GM12878 (cell line): ENCODE measurements at regions not wholly inside any gene's neighbourhood (a gene's known extent, or its start where the extent isn't known, plus 50 kb on each side); places are given as distances from the start of the nearest gene placed in this dataset.

Source experiments
- ATAC-seq: fragments of 200-7000 bp; cut with Tn5 transposase; 3 replicates; pipeline ENCODE4 v1.9.1; 2020; ENCODE audit warnings: mild to moderate bottlenecking, moderate library complexity
- BruUV-seq: library from RNA; stranded (reverse); fragments of 400-500 nt; replicated peaks from 2 replicates; lab custom pipeline; 2021; lab: Mats Ljungman, UMichigan
- CTCF ChIA-PET: fragments of 300-600 bp; sonication (Branson Sonifier 250); formaldehyde crosslinking; extraction: SDS; loops from one replicate; lab custom pipeline; 2021; ENCODE audit warnings: inconsistent platforms; lab: Yijun Ruan, JAX
- POLR2A ChIA-PET: fragments of 350-600 bp; formaldehyde crosslinking; extraction: SDS; loops from one replicate; lab custom pipeline; 2021; ENCODE audit warnings: inconsistent platforms; lab: Charles Lee
- RAD21 ChIA-PET: fragments of 300-600 bp; sonication (Branson Sonifier 250); formaldehyde crosslinking; loops from one replicate; lab custom pipeline; 2023; ENCODE audit warnings: antibody characterized with exemption; ENCODE audit not compliant: unreplicated experiment; lab: Charles Lee
- SMC1A ChIA-PET: fragments of 300-600 bp; sonication (Branson Sonifier 250); formaldehyde crosslinking; loops from one replicate; lab custom pipeline; 2023; ENCODE audit not compliant: unreplicated experiment, uncharacterized antibody; lab: Charles Lee
- DNase-seq: peaks from one replicate; pipeline ENCODE4 v3.0.0-alpha.2; 2011; ENCODE audit warnings: low read depth, low spot score
- FAIRE-seq: peaks from 3 replicates; lab custom pipeline; 2011; peaks lifted over from hg19 to GRCh38; lab: Jason Lieb, UNC
- H2AFZ ChIP-seq: 2 replicates; pipeline ENCODE4 v1.6.0; 2011; ENCODE audit warnings: low read depth, low read length, control low read depth; ENCODE audit not compliant: control insufficient read depth
- H3K27ac ChIP-seq: 2 replicates; pipeline ENCODE4 v1.5.1; 2011; ENCODE audit warnings: control low read depth; ENCODE audit not compliant: control insufficient read depth, insufficient read depth
- H3K27me3 ChIP-seq, 2 experiments: replicated peaks in 1 of 2; 2 replicates each; pipeline versions ENCODE4 v1.6.0 to v1.6.1; 2011; ENCODE audit warnings: low read length in 1 of 2; ENCODE audit not compliant: control insufficient read depth in 2 of 2, insufficient read depth in 2 of 2
- H3K36me3 ChIP-seq, 2 experiments: 2 replicates each; pipeline ENCODE4 v1.5.1; 2011; ENCODE audit warnings: low read length in 1 of 2; ENCODE audit not compliant: control insufficient read depth in 2 of 2, insufficient read depth in 2 of 2
- H3K4me1 ChIP-seq: 2 replicates; pipeline ENCODE4 v1.6.1; 2011; ENCODE audit warnings: mild to moderate bottlenecking, low read length, moderate library complexity, mixed read lengths; ENCODE audit not compliant: control insufficient read depth, insufficient read depth
- H3K4me2 ChIP-seq: 2 replicates; pipeline ENCODE4 v1.6.0; 2011; ENCODE audit warnings: control low read depth; ENCODE audit not compliant: control insufficient read depth, insufficient read depth
- H3K4me3 ChIP-seq: fragments of 200-600 bp; sonication (generic); 2 replicates; pipeline ENCODE4 v1.5.1; 2016
- H3K79me2 ChIP-seq: 2 replicates; pipeline ENCODE4 v1.6.0; 2011; ENCODE audit warnings: low read length; ENCODE audit not compliant: control insufficient read depth, insufficient read depth
- H3K9ac ChIP-seq: 2 replicates; pipeline ENCODE4 v1.8.0; 2011; ENCODE audit warnings: low read length, control low read depth, mixed read lengths; ENCODE audit not compliant: control insufficient read depth, insufficient read depth
- H3K9me3 ChIP-seq: replicated peaks from 3 replicates; pipeline ENCODE4 v1.5.1; 2011; ENCODE audit warnings: mild to moderate bottlenecking, low read length; ENCODE audit not compliant: control insufficient read depth, insufficient read depth
- H4K20me1 ChIP-seq: 2 replicates; pipeline ENCODE4 v1.6.0; 2011; ENCODE audit not compliant: control insufficient read depth, insufficient read depth
- BCLAF1 ChIP-seq: fragments of 450-650 bp; IDR thresholded peaks from 2 replicates; pipeline ENCODE4 v1.6.1; 2017; ENCODE audit warnings: antibody characterized with exemption, mild to moderate bottlenecking, moderate library complexity
- CBX5 ChIP-seq: sonication (generic); IDR thresholded peaks from 2 replicates; pipeline ENCODE4 v1.6.1; 2016; ENCODE audit warnings: low read depth, moderate library complexity, mild to moderate bottlenecking, inconsistent platforms
- FOXM1 ChIP-seq: IDR thresholded peaks from 2 replicates; pipeline ENCODE4 v1.6.1; 2012; ENCODE audit warnings: low read depth, mild to moderate bottlenecking, inconsistent platforms, low read length, moderate library complexity
- MTA3 ChIP-seq: IDR thresholded peaks from 2 replicates; pipeline ENCODE4 v1.6.1; 2012; ENCODE audit warnings: low read length, inconsistent platforms, borderline replicate concordance
- PAX5 ChIP-seq: IDR thresholded peaks from 2 replicates; pipeline ENCODE4 v1.6.1; 2011; ENCODE audit warnings: low read depth, low read length, borderline replicate concordance
- REST ChIP-seq: IDR thresholded peaks from 2 replicates; pipeline ENCODE4 v1.6.1; 2012; ENCODE audit warnings: mild to moderate bottlenecking, low read depth, low read length
- SIX5 ChIP-seq: IDR thresholded peaks from 2 replicates; pipeline ENCODE4 v1.6.1; 2011; ENCODE audit warnings: mild to moderate bottlenecking, low read depth, low read length, moderate library complexity; ENCODE audit not compliant: severe bottlenecking
- SMARCA5 ChIP-seq: fragments of 450-650 bp; IDR thresholded peaks from 2 replicates; pipeline ENCODE4 v1.6.1; 2017; ENCODE audit warnings: mild to moderate bottlenecking
- ZNF217 ChIP-seq: fragments of 450-650 bp; IDR thresholded peaks from 2 replicates; pipeline ENCODE4 v1.6.1; 2017; ENCODE audit warnings: antibody characterized with exemption, mild to moderate bottlenecking
- whole genome bisulfite sequencing: methylation state at CpG from one replicate; pipeline ENCODE4 v1.1.6; 2016; ENCODE audit warnings: low lambda C conversion rate; ENCODE audit not compliant: insufficient replicate concordance, insufficient coverage; ENCODE audit errors: missing lambda C conversion rate; 5-methylcytosine and 5-hydroxymethylcytosine counted together
- in situ Hi-C: fragments of 300-500 bp; cut with MboI; formaldehyde crosslinking; loops from 9 replicates; pipeline ENCODE4 v1.14.3; 2018; ENCODE audit warnings: mixed read lengths
- intact Hi-C: fragments of 100-400 bp; cut with micrococcal nuclease; formaldehyde crosslinking; loops from one replicate; pipeline ENCODE4 v1.14.2; 2022; ENCODE audit not compliant: unreplicated experiment
- TF ChIP-seq, protein P1 (sequence below): fragments of 450-650 bp; IDR thresholded peaks from 2 replicates; pipeline ENCODE4 v1.6.1; 2017; ENCODE audit warnings: mild to moderate bottlenecking
- TF ChIP-seq, protein P2 (sequence below): fragments of 450-650 bp; conservative IDR thresholded peaks from 2 replicates; pipeline ENCODE4 v1.6.1; 2017; ENCODE audit warnings: mild to moderate bottlenecking, moderate library complexity

GRCh38 chr1:213750231-213751063 lies 237.3 kb upstream of the PROX1 start:
- BruUV-seq, result no TSS peak
- Histone ChIP-seq H2AFZ (no peak overlapping the region), H3K9me3 (no peaks in the 10 kb centered on the region), H3K9ac (no peak overlapping the region), H3K4me2 (no peak overlapping the region), H3K36me3 (no peaks in the 10 kb centered on the region), H3K4me1 (no peaks in the 10 kb centered on the region), H3K4me3 (no peak overlapping the region), H3K27me3 (no peaks in the 10 kb centered on the region), H3K79me2 (no peaks in the 10 kb centered on the region), H4K20me1 (no peaks in the 10 kb centered on the region), H3K27ac (no peak overlapping the region)
- CTCF ChIA-PET, result no interaction called here
- RAD21 ChIA-PET, result no interaction called here
- WGBS, result 0% methylated on average over 6 of the region's 6 CpGs
- intact Hi-C loops (no loop called here), in situ Hi-C loops (no loop called here)
- ATAC-seq (no peak), FAIRE-seq (no peak), DNase-seq (no peak)
- SMC1A ChIA-PET, result no interaction called here
- POLR2A ChIA-PET, result no interaction called here
- TF ChIP-seq REST (no peak), SMARCA5 (no peak), MTA3 (no peak), ZNF217 (no peak), CBX5 (no peak), BCLAF1 (no peak), SIX5 (no peak), PAX5 (no peak), FOXM1 (no peak)
- TF ChIP-seq, protein P1, sequence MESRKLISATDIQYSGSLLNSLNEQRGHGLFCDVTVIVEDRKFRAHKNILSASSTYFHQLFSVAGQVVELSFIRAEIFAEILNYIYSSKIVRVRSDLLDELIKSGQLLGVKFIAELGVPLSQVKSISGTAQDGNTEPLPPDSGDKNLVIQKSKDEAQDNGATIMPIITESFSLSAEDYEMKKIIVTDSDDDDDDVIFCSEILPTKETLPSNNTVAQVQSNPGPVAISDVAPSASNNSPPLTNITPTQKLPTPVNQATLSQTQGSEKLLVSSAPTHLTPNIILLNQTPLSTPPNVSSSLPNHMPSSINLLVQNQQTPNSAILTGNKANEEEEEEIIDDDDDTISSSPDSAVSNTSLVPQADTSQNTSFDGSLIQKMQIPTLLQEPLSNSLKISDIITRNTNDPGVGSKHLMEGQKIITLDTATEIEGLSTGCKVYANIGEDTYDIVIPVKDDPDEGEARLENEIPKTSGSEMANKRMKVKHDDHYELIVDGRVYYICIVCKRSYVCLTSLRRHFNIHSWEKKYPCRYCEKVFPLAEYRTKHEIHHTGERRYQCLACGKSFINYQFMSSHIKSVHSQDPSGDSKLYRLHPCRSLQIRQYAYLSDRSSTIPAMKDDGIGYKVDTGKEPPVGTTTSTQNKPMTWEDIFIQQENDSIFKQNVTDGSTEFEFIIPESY, result no peak
- TF ChIP-seq, protein P2, sequence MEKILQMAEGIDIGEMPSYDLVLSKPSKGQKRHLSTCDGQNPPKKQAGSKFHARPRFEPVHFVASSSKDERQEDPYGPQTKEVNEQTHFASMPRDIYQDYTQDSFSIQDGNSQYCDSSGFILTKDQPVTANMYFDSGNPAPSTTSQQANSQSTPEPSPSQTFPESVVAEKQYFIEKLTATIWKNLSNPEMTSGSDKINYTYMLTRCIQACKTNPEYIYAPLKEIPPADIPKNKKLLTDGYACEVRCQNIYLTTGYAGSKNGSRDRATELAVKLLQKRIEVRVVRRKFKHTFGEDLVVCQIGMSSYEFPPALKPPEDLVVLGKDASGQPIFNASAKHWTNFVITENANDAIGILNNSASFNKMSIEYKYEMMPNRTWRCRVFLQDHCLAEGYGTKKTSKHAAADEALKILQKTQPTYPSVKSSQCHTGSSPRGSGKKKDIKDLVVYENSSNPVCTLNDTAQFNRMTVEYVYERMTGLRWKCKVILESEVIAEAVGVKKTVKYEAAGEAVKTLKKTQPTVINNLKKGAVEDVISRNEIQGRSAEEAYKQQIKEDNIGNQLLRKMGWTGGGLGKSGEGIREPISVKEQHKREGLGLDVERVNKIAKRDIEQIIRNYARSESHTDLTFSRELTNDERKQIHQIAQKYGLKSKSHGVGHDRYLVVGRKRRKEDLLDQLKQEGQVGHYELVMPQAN, result no peak
